B cell (primary cell): ENCODE measurements at regions not wholly inside any gene's neighbourhood (a gene's known extent, or its start where the extent isn't known, plus 50 kb on each side); places are given as distances from the start of the nearest gene placed in this dataset.

ENCODE experiments used
- ATAC-seq: fragments of 200-7000 bp; cut with Tn5 transposase; one replicate; pipeline ENCODE4 v1.10.0; 2021; ENCODE audit warnings: low read depth, mild to moderate bottlenecking, moderate number of reproducible peaks, moderate library complexity
- CTCF ChIA-PET: fragments of 350-600 bp; sonication (Branson Sonifier 250); formaldehyde crosslinking; loops from one replicate; lab custom pipeline; 2021; ENCODE audit warnings: antibody characterized with exemption, inconsistent platforms; lab: Charles Lee
- POLR2A ChIA-PET: fragments of 350-600 bp; sonication (Branson Sonifier 250); formaldehyde crosslinking; loops from one replicate; lab custom pipeline; 2021; ENCODE audit warnings: antibody characterized with exemption; lab: Charles Lee
- DNase-seq: peaks from one replicate; pipeline ENCODE4 v3.0.0; 2013
- H2AFZ ChIP-seq: 2 replicates; pipeline ENCODE4 v1.6.1; 2012; ENCODE audit warnings: mild to moderate bottlenecking, low read depth, low read length; ENCODE audit not compliant: insufficient read depth, poor library complexity, severe bottlenecking
- H3K27ac ChIP-seq, 2 donors: 1 replicate in 1 of 2; 2 replicates in 1 of 2; pipeline ENCODE4 v1.5.1; 2012 to 2013; ENCODE audit warnings: low read length in 2 of 2, mild to moderate bottlenecking in 2 of 2, moderate library complexity in 1 of 2
- H3K27me3 ChIP-seq, 4 experiments: fragments of 200-600 bp in 1 of 4; sonication (generic) in 1 of 4; replicated peaks in 1 of 4; 1 replicate in 2 of 4; 2 replicates in 2 of 4; pipeline versions ENCODE4 v1.6.1 to v1.7.0; 2013 to 2016; ENCODE audit warnings: low read length in 3 of 4, mild to moderate bottlenecking in 2 of 4, mixed read lengths in 1 of 4, moderate library complexity in 1 of 4; ENCODE audit not compliant: insufficient read depth in 4 of 4, control insufficient read depth in 3 of 4; ENCODE audit errors: control extremely low read depth in 1 of 4
- H3K36me3 ChIP-seq, 2 experiments: replicated peaks in 1 of 2; 1 replicate in 1 of 2; 2 replicates in 1 of 2; pipeline versions ENCODE4 v1.6.1 to v1.7.1; 2013; ENCODE audit warnings: low read length in 1 of 2; ENCODE audit not compliant: insufficient read depth in 2 of 2, control insufficient read depth in 1 of 2; ENCODE audit errors: control extremely low read depth in 1 of 2, extremely low read depth in 1 of 2
- H3K4me1 ChIP-seq, 2 donors: fragments of 200-600 bp in 1 of 2; sonication (generic) in 1 of 2; 1 replicate in 1 of 2; 2 replicates in 1 of 2; pipeline versions ENCODE4 v1.5.1 to v1.6.1; 2013 to 2017; ENCODE audit warnings: low read length in 2 of 2; ENCODE audit not compliant: control insufficient read depth in 2 of 2, insufficient read depth in 2 of 2
- H3K4me2 ChIP-seq: replicated peaks from 2 replicates; pipeline ENCODE3; 2012; ENCODE audit warnings: mild to moderate bottlenecking, low read depth, low read length; ENCODE audit not compliant: poor library complexity, severe bottlenecking
- H3K4me3 ChIP-seq, 5 experiments: fragments of 200-600 bp in 1 of 5; sonication (generic) in 1 of 5; 1 replicate in 3 of 5; 2 replicates in 2 of 5; pipeline versions ENCODE4 v1.5.1 to v1.7.0; 2011 to 2016; ENCODE audit warnings: low read length in 4 of 5, mild to moderate bottlenecking in 4 of 5, low read depth in 2 of 5, control low read depth in 1 of 5, moderate library complexity in 1 of 5; ENCODE audit not compliant: insufficient read depth in 1 of 5; ENCODE audit errors: control extremely low read depth in 1 of 5, extremely low read depth in 1 of 5
- H3K79me2 ChIP-seq: fragments of 200-600 bp; sonication (generic); one replicate; pipeline ENCODE4 v1.6.0; 2016; ENCODE audit warnings: low read length; ENCODE audit not compliant: control insufficient read depth, insufficient read depth
- H3K9ac ChIP-seq: fragments of 200-600 bp; sonication (generic); 2 replicates; pipeline ENCODE4 v1.6.1; 2017; ENCODE audit warnings: mild to moderate bottlenecking, low read length, moderate library complexity
- H3K9me3 ChIP-seq, 3 donors: one replicate each; pipeline versions ENCODE4 v1.6.1 to v1.7.1; 2013; ENCODE audit warnings: low read length in 2 of 3; ENCODE audit not compliant: control insufficient read depth in 2 of 3, insufficient read depth in 1 of 3; ENCODE audit errors: control extremely low read depth in 1 of 3
- H4K20me1 ChIP-seq: 2 replicates; pipeline ENCODE4 v1.6.0; 2012; ENCODE audit warnings: mild to moderate bottlenecking, low read length; ENCODE audit not compliant: insufficient read depth, control insufficient read depth, poor library complexity, severe bottlenecking
- H3K27ac Mint-ChIP-seq: one replicate; pipeline ENCODE4 v1.8.0; 2021; ENCODE audit warnings: mixed read lengths
- H3K27me3 Mint-ChIP-seq: one replicate; pipeline ENCODE4 v1.8.0; 2021; ENCODE audit warnings: mixed read lengths
- H3K4me1 Mint-ChIP-seq: one replicate; pipeline ENCODE4 v1.8.0; 2021; ENCODE audit warnings: mixed read lengths
- H3K4me3 Mint-ChIP-seq: one replicate; pipeline ENCODE4 v1.8.0; 2021; ENCODE audit warnings: mixed read lengths
- H3K9me3 Mint-ChIP-seq: one replicate; pipeline ENCODE4 v1.8.0; 2022; ENCODE audit warnings: mixed read lengths; ENCODE audit not compliant: insufficient read depth
- EZH2 ChIP-seq: IDR thresholded peaks from 2 replicates; pipeline ENCODE4 v1.6.1; 2012; ENCODE audit warnings: borderline replicate concordance, low read depth, mild to moderate bottlenecking, moderate library complexity, low read length; ENCODE audit not compliant: insufficient read depth, poor library complexity, severe bottlenecking
- WGBS: methylation state at CpG from one replicate; pipeline ENCODE4 v1.1.5; 2013; ENCODE audit warnings: missing lambda C conversion rate; ENCODE audit not compliant: insufficient coverage; 5-methylcytosine and 5-hydroxymethylcytosine counted together
- intact Hi-C: fragments of 100-400 bp; cut with micrococcal nuclease; formaldehyde crosslinking; loops from one replicate; pipeline ENCODE4 v1.10.0; 2022
- TF ChIP-seq, protein P1 (sequence below): fragments of 200-600 bp; IDR thresholded peaks from one replicate; pipeline ENCODE4 v1.8.0; 2022; ENCODE audit warnings: antibody characterized with exemption, mild to moderate bottlenecking

DNA sequence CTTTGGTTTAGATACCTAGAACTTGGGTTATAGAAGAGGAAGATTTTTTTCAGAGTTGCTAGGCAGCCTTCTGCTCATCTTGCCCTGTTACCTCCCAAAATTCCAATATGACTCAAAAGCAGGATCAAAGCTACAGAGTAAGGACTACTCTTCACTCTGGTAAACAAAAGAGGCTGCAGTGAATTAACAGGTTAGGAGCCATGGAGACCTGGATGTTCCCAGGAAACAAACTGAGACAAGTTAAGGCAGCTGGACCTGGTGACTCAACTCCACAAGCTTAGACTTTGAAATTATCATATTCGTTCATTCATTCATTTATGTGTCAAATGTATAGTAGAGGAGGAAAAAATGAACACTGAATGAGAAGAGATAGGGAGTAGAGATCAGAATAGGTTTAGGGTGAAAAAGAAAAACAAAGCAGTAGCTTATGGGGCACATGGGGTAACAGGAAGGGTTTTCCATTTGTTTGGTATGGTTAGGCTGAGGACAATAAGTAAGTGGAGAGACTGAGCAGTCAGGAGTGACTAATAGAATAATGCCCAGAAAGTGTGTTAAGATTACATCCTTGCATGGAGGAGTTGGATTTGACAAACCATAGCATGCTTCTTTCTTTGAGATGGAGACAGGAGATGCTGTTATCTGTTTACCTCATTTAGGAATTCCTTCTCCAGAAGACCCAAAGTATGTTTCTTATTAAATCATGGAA, 464.0 kb upstream of the ZNF608 start:
- TF ChIP-seq, protein P1, sequence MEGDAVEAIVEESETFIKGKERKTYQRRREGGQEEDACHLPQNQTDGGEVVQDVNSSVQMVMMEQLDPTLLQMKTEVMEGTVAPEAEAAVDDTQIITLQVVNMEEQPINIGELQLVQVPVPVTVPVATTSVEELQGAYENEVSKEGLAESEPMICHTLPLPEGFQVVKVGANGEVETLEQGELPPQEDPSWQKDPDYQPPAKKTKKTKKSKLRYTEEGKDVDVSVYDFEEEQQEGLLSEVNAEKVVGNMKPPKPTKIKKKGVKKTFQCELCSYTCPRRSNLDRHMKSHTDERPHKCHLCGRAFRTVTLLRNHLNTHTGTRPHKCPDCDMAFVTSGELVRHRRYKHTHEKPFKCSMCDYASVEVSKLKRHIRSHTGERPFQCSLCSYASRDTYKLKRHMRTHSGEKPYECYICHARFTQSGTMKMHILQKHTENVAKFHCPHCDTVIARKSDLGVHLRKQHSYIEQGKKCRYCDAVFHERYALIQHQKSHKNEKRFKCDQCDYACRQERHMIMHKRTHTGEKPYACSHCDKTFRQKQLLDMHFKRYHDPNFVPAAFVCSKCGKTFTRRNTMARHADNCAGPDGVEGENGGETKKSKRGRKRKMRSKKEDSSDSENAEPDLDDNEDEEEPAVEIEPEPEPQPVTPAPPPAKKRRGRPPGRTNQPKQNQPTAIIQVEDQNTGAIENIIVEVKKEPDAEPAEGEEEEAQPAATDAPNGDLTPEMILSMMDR, result no peak
- TF ChIP-seq EZH2, result no peak
- no peaks in the 10 kb centered on the region for H4K20me1 ChIP-seq
- H3K27ac ChIP-seq, result no peak overlapping the region
- no peaks in the 10 kb centered on the region for H3K79me2 ChIP-seq
- no peak overlapping the region for H2AFZ ChIP-seq
- Mint-ChIP-seq H3K27ac (no peak overlapping the region), H3K27me3 (no peaks in the 10 kb centered on the region), H3K4me1 (peaks cover 7% of the 10 kb centered on the region), H3K9me3 (no peaks in the 10 kb centered on the region), H3K4me3 (no peak overlapping the region)
- no peak overlapping the region for H3K4me3 ChIP-seq
- ATAC-seq, result no peak
- DNase-seq, result no peak
- ChIA-PET POLR2A (no interaction called here), CTCF (no interaction called here)
- no peak overlapping the region for H3K4me2 ChIP-seq
- H3K4me1 ChIP-seq, result no peaks in the 10 kb centered on the region
- no peak overlapping the region for H3K9ac ChIP-seq
- intact Hi-C loops, result no loop called here
- H3K9me3 ChIP-seq, result no peaks in the 10 kb centered on the region
- no peaks in the 10 kb centered on the region for H3K36me3 ChIP-seq
- no CpG with 5 or more reads among the region's 1 CpG for WGBS
- H3K27me3 ChIP-seq, result no peaks in the 10 kb centered on the region

- 94% methylated on average over 2 of the region's 3 CpGs for WGBS
- Histone ChIP-seq H3K27ac (no peak overlapping the region), H3K79me2 (no peaks in the 10 kb centered on the region), H3K4me2 (no peak overlapping the region), H3K4me3 (no peak overlapping the region), H3K4me1 (no peaks in the 10 kb centered on the region), H3K27me3 (no peaks in the 10 kb centered on the region), H3K9me3 (no peaks in the 10 kb centered on the region), H4K20me1 (no peaks in the 10 kb centered on the region), H2AFZ (no peak overlapping the region), H3K36me3 (no peaks in the 10 kb centered on the region), H3K9ac (no peak overlapping the region)
- TF ChIP-seq, protein P1, result no peak
- TF ChIP-seq EZH2, result no peak
- Mint-ChIP-seq H3K9me3 (no peaks in the 10 kb centered on the region), H3K4me1 (no peaks in the 10 kb centered on the region), H3K27me3 (no peaks in the 10 kb centered on the region), H3K27ac (no peak overlapping the region), H3K4me3 (no peak overlapping the region)
- ChIA-PET CTCF (no interaction called here), POLR2A (no interaction called here)
- no peak for ATAC-seq
- no peak for DNase-seq
- intact Hi-C loops, result no loop called here
These were observed 467.6 kb upstream of the ZNF608 start for GRCh38 chr5:125214080-125214479.
